IMR-90 (cell line): ENCODE measurements at regions not wholly inside any gene's neighbourhood (a gene's known extent, or its start where the extent isn't known, plus 50 kb on each side); places are given as distances from the start of the nearest gene placed in this dataset.
A peak's percentile ranks its signal among the peaks of the same experiment; 100 is the strongest.

ENCODE experiments used
- ATAC-seq: fragments of 200-7000 bp; cut with Tn5 transposase; 2 replicates; pipeline ENCODE4 v1.9.1; 2020; ENCODE audit warnings: low read depth, mild to moderate bottlenecking, moderate library complexity
- BruUV-seq: library from RNA; stranded (reverse); fragments of 400-500 nt; replicated peaks from 2 replicates; lab custom pipeline; 2021; lab: Mats Ljungman, UMichigan
- CTCF ChIA-PET: fragments of 300-600 bp; formaldehyde crosslinking; extraction: SDS; loops from one replicate; lab custom pipeline; 2021; ENCODE audit warnings: antibody characterized with exemption; lab: Yijun Ruan, JAX
- POLR2A ChIA-PET: fragments of 300-600 bp; sonication (Branson Sonifier 250); formaldehyde crosslinking; loops from one replicate; lab custom pipeline; 2022; ENCODE audit warnings: antibody characterized with exemption; ENCODE audit not compliant: unreplicated experiment; lab: Charles Lee
- DNase-seq: peaks from one replicate; pipeline ENCODE4 v3.0.0; 2013
- H2AFZ ChIP-seq: replicated peaks from 2 replicates; pipeline ENCODE3; 2013; ENCODE audit warnings: low read length, mild to moderate bottlenecking; ENCODE audit not compliant: poor library complexity
- H2AK5ac ChIP-seq: 2 replicates; pipeline ENCODE4 v1.6.1; 2013; ENCODE audit warnings: low read depth, low read length, inconsistent platforms
- H2AK9ac ChIP-seq: replicated peaks from 2 replicates; pipeline ENCODE3; 2013; ENCODE audit warnings: mild to moderate bottlenecking, low read depth, low read length, moderate library complexity; ENCODE audit not compliant: poor library complexity
- H2BK120ac ChIP-seq: 2 replicates; pipeline ENCODE4 v1.6.1; 2013; ENCODE audit warnings: low read depth, low read length, inconsistent platforms
- H2BK15ac ChIP-seq: 3 replicates; pipeline ENCODE4 v1.6.1; 2013; ENCODE audit warnings: low read depth, low read length, inconsistent platforms
- H2BK20ac ChIP-seq: 2 replicates; pipeline ENCODE4 v1.6.1; 2013; ENCODE audit warnings: low read depth, mild to moderate bottlenecking, inconsistent platforms, low read length, moderate library complexity
- H2BK5ac ChIP-seq: 2 replicates; pipeline ENCODE4 v1.6.1; 2013; ENCODE audit warnings: mild to moderate bottlenecking, low read depth, low read length, inconsistent platforms; ENCODE audit not compliant: poor library complexity, severe bottlenecking
- H3K14ac ChIP-seq: replicated peaks from 2 replicates; pipeline ENCODE4 v1.6.1; 2013; ENCODE audit warnings: low read depth, low read length, inconsistent platforms
- H3K18ac ChIP-seq: 2 replicates; pipeline ENCODE4 v1.6.1; 2013; ENCODE audit warnings: low read depth, low read length, control low read depth
- H3K23ac ChIP-seq: 2 replicates; pipeline ENCODE4 v1.6.1; 2013; ENCODE audit warnings: low read depth, low read length, inconsistent platforms
- H3K27ac ChIP-seq: 2 replicates; pipeline ENCODE4 v1.5.1; 2013; ENCODE audit warnings: mild to moderate bottlenecking, control low read depth, low read length; ENCODE audit not compliant: insufficient read depth
- H3K27me3 ChIP-seq: 2 replicates; pipeline ENCODE4 v1.6.1; 2013; ENCODE audit warnings: low read length; ENCODE audit not compliant: control insufficient read depth, insufficient read depth
- H3K36me3 ChIP-seq: 2 replicates; pipeline ENCODE4 v1.6.1; 2013; ENCODE audit warnings: low read length, mixed read lengths; ENCODE audit not compliant: control insufficient read depth, insufficient read depth
- H3K4ac ChIP-seq: 2 replicates; pipeline ENCODE4 v1.6.1; 2013; ENCODE audit warnings: low read depth, low read length, inconsistent platforms
- H3K4me1 ChIP-seq: 2 replicates; pipeline ENCODE4 v1.6.1; 2013; ENCODE audit warnings: low read length, mixed read lengths; ENCODE audit not compliant: control insufficient read depth, insufficient read depth
- H3K4me2 ChIP-seq: 2 replicates; pipeline ENCODE4 v1.6.1; 2013; ENCODE audit warnings: low read depth, mild to moderate bottlenecking, control low read depth, low read length, moderate library complexity
- H3K4me3 ChIP-seq: 2 replicates; pipeline ENCODE4 v1.5.1; 2013; ENCODE audit warnings: low read depth, mild to moderate bottlenecking, control low read depth, low read length, moderate library complexity; ENCODE audit not compliant: insufficient read depth
- H3K56ac ChIP-seq: 2 replicates; pipeline ENCODE4 v1.6.1; 2013; ENCODE audit warnings: low read length, inconsistent platforms; ENCODE audit not compliant: insufficient read depth; ENCODE audit errors: extremely low read depth
- H3K79me1 ChIP-seq, 2 experiments: 2 replicates each; pipeline ENCODE4 v1.6.1; 2013; ENCODE audit warnings: low read length in 2 of 2, inconsistent platforms in 1 of 2, low read depth in 1 of 2
- H3K9ac ChIP-seq: 2 replicates; pipeline ENCODE4 v1.6.1; 2013; ENCODE audit warnings: low read depth, low read length, control low read depth
- H3K9me1 ChIP-seq: 2 replicates; pipeline ENCODE4 v1.6.1; 2013; ENCODE audit warnings: low read length, inconsistent platforms; ENCODE audit not compliant: insufficient read depth
- H3K9me3 ChIP-seq: 2 replicates; pipeline ENCODE4 v1.6.1; 2013; ENCODE audit warnings: low read length; ENCODE audit not compliant: control insufficient read depth, insufficient read depth
- H4K20me1 ChIP-seq: 2 replicates; pipeline ENCODE4 v1.6.1; 2013; ENCODE audit warnings: low read length, inconsistent platforms; ENCODE audit not compliant: insufficient read depth
- H4K5ac ChIP-seq: 2 replicates; pipeline ENCODE4 v1.6.1; 2013; ENCODE audit warnings: mild to moderate bottlenecking, low read depth, low read length, control low read depth
- H4K8ac ChIP-seq, 2 experiments: 2 replicates each; pipeline ENCODE4 v1.6.1; 2013; ENCODE audit warnings: low read depth in 2 of 2, low read length in 2 of 2, control low read depth in 1 of 2, inconsistent platforms in 1 of 2
- H4K91ac ChIP-seq: 2 replicates; pipeline ENCODE4 v1.6.1; 2013; ENCODE audit warnings: low read depth, low read length, inconsistent platforms; ENCODE audit not compliant: insufficient read depth
- CEBPB ChIP-seq: IDR thresholded peaks from 2 replicates; pipeline ENCODE4 v1.6.1; 2012; ENCODE audit warnings: low read depth, low read length, improper control_type of control experiment
- FOS ChIP-seq: fragments of 150-350 bp; IDR thresholded peaks from 2 replicates; pipeline ENCODE4 v1.6.1; 2016; ENCODE audit warnings: low read depth, low read length
- MXI1 ChIP-seq: IDR thresholded peaks from 2 replicates; pipeline ENCODE4 v1.6.1; 2012; ENCODE audit warnings: low read depth, mild to moderate bottlenecking, low read length, moderate library complexity, borderline replicate concordance
- RFX5 ChIP-seq: IDR thresholded peaks from 2 replicates; pipeline ENCODE4 v1.8.0; 2012; ENCODE audit warnings: low read depth, mild to moderate bottlenecking, low read length, moderate library complexity
- WGBS, 2 experiments: methylation state at CpG; one replicate each; pipeline versions ENCODE4 v1.1.5 to v1.1.7; 2013; ENCODE audit warnings: missing lambda C conversion rate in 2 of 2; ENCODE audit not compliant: insufficient read length in 1 of 2; ENCODE audit errors: extremely low coverage in 2 of 2; 5-methylcytosine and 5-hydroxymethylcytosine counted together
- dilution Hi-C: fragments of 300-500 bp; cut with HindIII; formaldehyde crosslinking; loops from one replicate; pipeline ENCODE4 v1.14.3; 2018; ENCODE audit warnings: low sequenced_read_pairs; ENCODE audit not compliant: unreplicated experiment
- in situ Hi-C: fragments of 300-500 bp; cut with MboI; formaldehyde crosslinking; loops from 3 replicates; pipeline ENCODE4 v1.14.3; 2019; ENCODE audit warnings: low sequenced_read_pairs, inconsistent platforms, mixed read lengths
- intact Hi-C: fragments of 100-400 bp; cut with micrococcal nuclease; formaldehyde crosslinking; loops from 2 replicates; pipeline ENCODE4 v1.10.0; 2022

DNA sequence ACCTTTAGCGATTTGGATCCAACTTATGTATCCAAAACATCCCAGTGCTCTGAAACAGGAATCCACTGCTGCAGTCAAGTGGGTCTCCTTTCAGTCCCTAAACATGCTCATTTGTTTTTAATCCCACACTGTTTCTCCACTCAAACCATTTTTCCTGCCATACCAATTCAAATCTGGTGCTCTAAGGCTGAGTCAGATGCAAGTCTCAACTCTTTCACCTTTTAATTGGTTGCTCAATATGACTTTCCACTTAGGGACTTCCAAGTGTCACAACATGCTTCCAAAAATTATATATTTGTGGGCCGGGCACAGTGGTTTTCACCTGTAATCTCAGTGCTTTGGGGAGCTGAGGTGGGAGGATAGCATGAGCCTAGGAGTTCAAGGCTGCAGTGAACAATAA is 113.4 kb upstream of the TANK start:
- Histone ChIP-seq H3K56ac (no peak overlapping the region), H3K27ac (no peak overlapping the region), H4K8ac (no peak overlapping the region), H2AK9ac (no peak overlapping the region), H4K91ac (no peak overlapping the region), H3K9ac (no peak overlapping the region), H3K9me3 (no peaks in the 10 kb centered on the region), H3K18ac (no peak overlapping the region; the same call in 1 of the 2 replicates), H3K4me3 (no peak overlapping the region), H3K36me3 (no peaks in the 10 kb centered on the region), H3K4ac (no peak overlapping the region), H2BK15ac (peak overlapping the region; percentile 62; the same call in 1 of the 3 replicates), H2BK5ac (no peak overlapping the region), H3K27me3 (peaks cover 7% of the 10 kb centered on the region; the same call in 1 of the 2 replicates), H3K14ac (no peak overlapping the region), H4K5ac (no peak overlapping the region), H2BK120ac (no peak overlapping the region), H3K23ac (no peak overlapping the region), H4K20me1 (no peaks in the 10 kb centered on the region), H3K79me1 (no peaks in the 10 kb centered on the region; a peak in 1 of 4 replicates), H2AK5ac (no peak overlapping the region), H3K4me2 (no peak overlapping the region), H3K9me1 (peaks cover 7% of the 10 kb centered on the region), H3K4me1 (peaks cover 16% of the 10 kb centered on the region), H2BK20ac (no peak overlapping the region), H2AFZ (no peak overlapping the region)
- dilution Hi-C loops (no loop called here), in situ Hi-C loops (no loop called here), intact Hi-C loops (no loop called here)
- DNase-seq (peak; percentile 18), ATAC-seq (no peak)
- ChIA-PET POLR2A (no interaction called here), CTCF (interaction anchor here (0.6 to 1.8 kb wide), 3 partner anchors 17 to 42 kb away, joined by 3 to 5 read pairs (median 4); no protein-coding TSS in a partner anchor)
- no CpG with 5 or more reads among the region's 2 CpGs for WGBS, 2 experiments
- TF ChIP-seq RFX5: no peak
- no peak for TF ChIP-seq MXI1
- TF ChIP-seq FOS: no peak
- peak; percentile 9; the same call in 1 of the 2 replicates for TF ChIP-seq CEBPB
- no TSS peak for BruUV-seq
